ENCODE measurements at regions not wholly inside any gene's neighbourhood (a gene's known extent, or its start where the extent isn't known, plus 50 kb on each side); places are given as distances from the start of the nearest gene placed in this dataset.

GRCh38 chr1:189927641-189928040 lies 550.0 kb downstream of the BRINP3 start (continued):
- no peak for TF ChIP-seq ZNF114 (CRISPR knock-in tag; IDR thresholded peaks at IDR 0.05)
- no peak for TF ChIP-seq EZH2 (IDR thresholded peaks at IDR 0.05; ENCODE audit: low read depth, unreplicated experiment)
- no peak for TF ChIP-seq POLR2AphosphoS5 (IDR thresholded peaks at IDR 0.05; ENCODE audit: low read depth)
- TF ChIP-seq EZH2phosphoT487 (IDR thresholded peaks at IDR 0.05; ENCODE audit: unreplicated experiment), result no peak
- TF ChIP-seq STAT1 (IDR thresholded peaks at IDR 0.05; ENCODE audit: unreplicated experiment), result no peak
- no peak for TF ChIP-seq CREB1 (CRISPR knock-in tag; IDR thresholded peaks at IDR 0.05; ENCODE audit: low read depth)
- TF ChIP-seq REST (IDR thresholded peaks at IDR 0.05; ENCODE audit: unreplicated experiment), result no peak
- no peak for TF ChIP-seq CTCF (conservative IDR thresholded peaks at IDR 0.05; ENCODE audit: low read depth in 2 of 2)

GRCh38 chr1:189929501-189930099 lies 548.1 kb downstream of the BRINP3 start:
- Histone ChIP-seq H3K9me2 (ENCODE audit: insufficient read depth) (no peaks in the 10 kb centered on the region), H3K79me2 (replicated peaks; ENCODE audit: insufficient read depth) (no peaks in the 10 kb centered on the region), H3K36me3 (ENCODE audit: insufficient read depth) (no peaks in the 10 kb centered on the region), H3K27me3 (ENCODE audit: insufficient read depth) (no peaks in the 10 kb centered on the region), H2AFZ (0 out of 2 replicates have a peak overlapping the region, but pooled peaks have one; percentile 30), H3F3A (replicated peaks; ENCODE audit: low read depth) (no peaks in the 10 kb centered on the region), H3K4me2 (no peak overlapping the region), H3K27ac (ENCODE audit: low read depth) (no peak overlapping the region), H4K20me1 (replicated peaks; ENCODE audit: insufficient read depth) (no peaks in the 10 kb centered on the region), H3K4me3 (no peak overlapping the region), H3K4me1 (ENCODE audit: insufficient read depth) (no peaks in the 10 kb centered on the region; the same call in 1 of the 2 replicates)
- Mint-ChIP-seq H3K4me1 (peaks cover 4% of the 10 kb centered on the region; the same call in 2 of the 3 replicates), H3K4me3 (no peak overlapping the region), H3K27me3 (ENCODE audit: insufficient read depth, low read depth, poor library complexity) (no peaks in the 10 kb centered on the region), H3K9me3 (peaks cover 11% of the 10 kb centered on the region; the same call in 2 of the 3 replicates), H3K27ac (no peak overlapping the region), H3K36me3 (ENCODE audit: low read depth) (peaks cover 4% of the 10 kb centered on the region; the same call in 1 of the 3 replicates)
- no peak for ATAC-seq
- DNase-seq (ENCODE audit: low spot score), result peak; percentile 12
- no peak for TF ChIP-seq ZNF462 (CRISPR knock-in tag; IDR thresholded peaks at IDR 0.05)
- no peak for TF ChIP-seq REST (IDR thresholded peaks at IDR 0.05; ENCODE audit: unreplicated experiment)

Measured in GM23338 (cell line).